GM19043 (cell line): ENCODE measurements at regions not wholly inside any gene's neighbourhood (a gene's known extent, or its start where the extent isn't known, plus 50 kb on each side); places are given as distances from the start of the nearest gene placed in this dataset.

ENCODE experiments used
- ATAC-seq: cut with Tn5 transposase; IDR thresholded peaks from one replicate; pipeline ENCODE4 v1.9.1; 2021; ENCODE audit warnings: low read depth; ENCODE audit not compliant: unreplicated experiment

GRCh38 chr6:90656325-90656724, 69.5 kb upstream of the MAP3K7 start:
- ATAC-seq, result no peak

GRCh38 chr6:90654806-90655205, 67.9 kb upstream of the MAP3K7 start:
- no peak for ATAC-seq

- ATAC-seq, result no peak
Measured at GRCh38 chr6:90654166-90654565, 67.3 kb upstream of the MAP3K7 start.

- no peak for ATAC-seq
Measured at GRCh38 chr6:90653750-90654149, 66.9 kb upstream of the MAP3K7 start.

- ATAC-seq, result no peak
Measured at GRCh38 chr6:90650041-90650940, 63.4 kb upstream of the MAP3K7 start.

- no peak for ATAC-seq
Measured at GRCh38 chr6:90648873-90649272, 62.0 kb upstream of the MAP3K7 start.

GRCh38 chr6:90646940-90647339, 60.1 kb upstream of the MAP3K7 start:
- no peak for ATAC-seq

- no peak for ATAC-seq
Measured at GRCh38 chr6:90645634-90646033, 58.8 kb upstream of the MAP3K7 start.

- ATAC-seq, result no peak
Measured at GRCh38 chr6:90644492-90644891, 57.6 kb upstream of the MAP3K7 start.

- ATAC-seq, result no peak
Measured at GRCh38 chr6:90643381-90643780, 56.5 kb upstream of the MAP3K7 start.

- no peak for ATAC-seq
Measured at GRCh38 chr6:90637320-90637719, 50.4 kb upstream of the MAP3K7 start.
